GM21423 (cell line): ENCODE measurements at regions not wholly inside any gene's neighbourhood (a gene's known extent, or its start where the extent isn't known, plus 50 kb on each side); places are given as distances from the start of the nearest gene placed in this dataset.
"Not testable (repeated sequence)": the region's sequence is repeated elsewhere in the genome, so short reads cannot be mapped to it uniquely, and the experiment has no call there.

Source experiments
- ATAC-seq: cut with Tn5 transposase; IDR thresholded peaks from one replicate; pipeline ENCODE4 v1.9.1; 2021; ENCODE audit warnings: mild to moderate bottlenecking, moderate library complexity; ENCODE audit not compliant: unreplicated experiment

DNA sequence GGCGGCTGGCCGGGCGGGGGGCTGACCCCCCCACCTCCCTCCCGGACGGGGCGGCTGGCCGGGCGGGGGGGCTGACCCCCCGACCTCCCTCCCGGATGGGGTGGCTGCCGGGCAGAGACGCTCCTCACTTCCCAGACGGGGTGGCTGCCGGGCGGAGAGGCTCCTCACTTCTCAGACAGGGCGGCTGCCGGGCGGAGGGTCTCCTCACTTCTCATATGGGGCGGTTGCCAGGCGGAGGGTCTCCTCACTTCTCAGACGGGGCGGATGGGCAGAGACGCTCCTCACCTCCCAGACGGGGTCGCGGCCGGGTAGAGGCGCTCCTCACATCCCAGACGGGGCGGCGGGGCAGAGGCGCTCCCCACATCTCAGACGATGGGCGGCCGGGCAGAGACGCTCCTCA lies 1025.2 kb upstream of the SEMA6A start:
- ATAC-seq = not testable (repeated sequence)

DNA sequence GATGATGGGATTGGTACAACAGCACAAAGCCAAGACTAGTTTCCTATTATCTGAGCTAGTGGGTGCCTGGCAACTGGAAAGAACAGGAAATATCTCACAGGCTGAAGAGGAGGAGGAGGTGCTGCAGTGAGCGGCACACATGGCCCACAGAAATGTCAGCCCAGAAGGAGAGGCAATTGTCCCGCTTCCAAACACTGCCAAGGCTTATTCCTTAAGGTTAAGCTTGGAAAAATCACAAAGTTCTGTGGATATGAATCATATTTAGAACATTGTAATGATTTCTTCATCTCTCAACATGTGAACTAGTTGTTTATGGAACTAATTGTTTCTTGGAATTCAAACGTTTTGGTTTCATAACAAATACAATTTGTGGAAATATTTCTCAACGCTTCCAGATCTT lies 1019.5 kb upstream of the SEMA6A start:
- ATAC-seq = no peak

DNA sequence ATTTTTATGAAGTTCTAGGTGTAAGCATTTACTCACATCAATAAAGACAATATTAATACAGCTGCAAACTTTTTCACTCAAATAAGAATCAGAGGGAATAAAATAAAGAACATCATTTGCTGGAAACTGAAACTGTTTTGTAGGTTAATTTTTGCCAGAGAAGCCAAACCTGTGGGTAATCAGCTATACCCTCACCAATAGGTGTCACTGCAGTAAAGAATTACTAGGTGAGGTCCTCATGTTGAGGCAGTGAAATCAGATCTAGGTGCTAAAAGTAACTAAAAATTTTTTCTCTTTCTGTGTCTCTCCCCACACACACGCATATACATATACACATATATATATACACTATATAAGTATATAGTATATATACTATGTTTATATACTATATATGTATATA lies 1016.3 kb upstream of the SEMA6A start:
- ATAC-seq = peak; percentile 89

DNA sequence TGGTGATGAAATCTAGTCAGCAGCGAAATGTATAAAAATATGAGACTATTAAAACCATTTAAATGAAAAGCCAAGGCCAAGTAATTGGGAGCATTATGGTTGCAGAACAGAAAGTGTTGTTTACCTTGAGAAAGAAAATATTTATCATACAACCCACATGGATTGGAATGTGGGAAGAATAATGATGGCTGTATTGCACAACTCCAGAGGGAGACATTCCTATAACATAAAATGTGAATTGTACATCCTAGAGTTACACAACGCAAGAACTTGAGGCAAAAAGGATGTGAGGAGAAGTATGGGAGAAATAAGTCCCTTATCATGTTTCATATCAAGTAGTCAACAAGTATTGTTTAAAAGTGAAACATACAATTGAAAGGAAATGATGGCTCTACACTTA lies 1014.0 kb upstream of the SEMA6A start:
- ATAC-seq = no peak

DNA sequence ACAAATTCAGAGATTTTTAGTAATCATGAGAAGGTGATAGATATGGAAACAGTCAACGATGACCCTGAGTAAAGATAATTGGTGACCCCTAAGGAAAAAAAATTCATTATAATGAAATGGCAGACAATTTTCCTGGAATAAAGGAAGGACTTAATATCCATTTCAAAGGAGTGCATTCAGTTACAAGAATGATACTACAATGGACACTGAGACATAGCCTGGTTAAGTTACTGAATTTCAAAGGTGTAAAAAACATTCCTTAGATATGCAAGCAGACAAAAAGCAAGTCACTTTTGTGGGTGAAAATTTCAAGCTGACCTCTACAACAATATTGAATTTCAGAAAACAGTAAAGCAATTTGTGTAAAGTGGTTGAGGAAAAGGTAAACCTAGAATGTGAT lies 1012.5 kb upstream of the SEMA6A start:
- no peak for ATAC-seq

DNA sequence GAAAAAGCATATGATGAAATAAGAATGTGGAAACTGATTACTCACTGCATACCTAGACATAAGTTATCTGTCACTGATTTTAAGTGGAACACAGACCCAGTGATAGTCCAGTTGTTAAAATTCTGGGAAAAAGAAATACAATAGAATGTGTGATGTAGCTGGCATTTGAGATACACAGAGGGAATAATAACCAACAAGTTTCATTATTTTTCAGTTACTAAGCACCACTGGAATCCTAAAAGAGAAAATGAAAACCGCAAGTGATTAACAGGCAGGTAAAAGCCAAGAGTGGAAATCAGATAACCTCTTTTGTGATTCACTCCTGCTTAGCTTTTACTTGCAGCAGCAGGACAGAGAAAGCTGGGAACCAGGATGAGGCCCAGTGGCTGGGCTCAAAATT lies 994.0 kb upstream of the SEMA6A start:
- no peak for ATAC-seq

DNA sequence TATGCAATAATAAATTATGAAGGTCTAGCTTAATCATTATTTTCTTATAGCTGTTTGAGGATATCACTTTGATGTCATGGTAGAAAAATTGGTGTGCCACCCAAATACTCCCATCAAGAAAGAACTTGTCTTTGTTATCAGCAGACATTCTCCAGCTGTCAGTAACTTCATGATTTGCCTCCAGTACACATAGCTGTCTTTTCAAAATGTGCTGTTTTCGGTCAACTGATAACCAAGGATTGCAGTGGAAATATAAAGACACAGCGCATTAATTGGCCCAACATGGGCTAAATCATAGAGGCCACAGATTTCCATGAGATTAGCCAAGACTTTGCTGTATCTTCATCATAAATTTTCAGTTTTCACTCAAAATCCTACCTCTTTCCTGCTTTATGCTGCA lies 993.5 kb upstream of the SEMA6A start:
- no peak for ATAC-seq

DNA sequence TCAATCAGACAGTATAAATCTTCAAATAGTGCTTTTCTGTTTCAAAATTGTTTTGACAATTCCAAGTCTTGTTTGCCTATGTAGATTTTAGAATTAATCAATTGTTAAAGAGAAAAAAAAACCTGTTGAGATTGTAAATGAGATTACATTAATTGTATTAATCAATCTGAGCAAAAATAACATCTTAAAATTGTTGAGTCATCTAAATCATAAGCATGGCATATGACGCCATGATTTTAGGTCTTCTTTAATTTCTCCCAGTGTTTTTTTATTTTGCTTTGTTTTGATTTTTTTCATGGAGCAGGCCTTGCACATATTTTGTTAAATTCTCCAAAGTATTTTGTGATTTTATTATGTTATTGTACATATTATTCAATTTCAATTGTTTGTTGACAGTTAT lies 988.0 kb upstream of the SEMA6A start:
- no peak for ATAC-seq

DNA sequence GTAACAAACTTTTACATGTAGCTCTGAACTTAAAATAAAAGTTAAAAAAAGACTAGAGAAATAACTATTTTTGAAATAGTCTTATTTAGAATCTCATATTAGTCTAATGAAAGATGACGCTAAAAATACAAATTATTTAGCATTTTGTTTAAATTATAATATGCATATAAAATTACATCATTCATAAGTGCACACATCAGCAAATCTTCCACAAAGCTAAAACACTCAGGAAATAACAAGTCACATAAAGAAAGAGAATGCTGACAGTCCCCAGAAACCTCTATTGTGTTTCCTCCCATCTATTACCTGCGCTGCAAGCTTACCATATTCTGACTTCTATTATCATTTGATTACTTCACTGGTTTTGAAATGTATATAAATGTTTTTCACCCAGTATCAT lies 986.9 kb upstream of the SEMA6A start:
- no peak for ATAC-seq

DNA sequence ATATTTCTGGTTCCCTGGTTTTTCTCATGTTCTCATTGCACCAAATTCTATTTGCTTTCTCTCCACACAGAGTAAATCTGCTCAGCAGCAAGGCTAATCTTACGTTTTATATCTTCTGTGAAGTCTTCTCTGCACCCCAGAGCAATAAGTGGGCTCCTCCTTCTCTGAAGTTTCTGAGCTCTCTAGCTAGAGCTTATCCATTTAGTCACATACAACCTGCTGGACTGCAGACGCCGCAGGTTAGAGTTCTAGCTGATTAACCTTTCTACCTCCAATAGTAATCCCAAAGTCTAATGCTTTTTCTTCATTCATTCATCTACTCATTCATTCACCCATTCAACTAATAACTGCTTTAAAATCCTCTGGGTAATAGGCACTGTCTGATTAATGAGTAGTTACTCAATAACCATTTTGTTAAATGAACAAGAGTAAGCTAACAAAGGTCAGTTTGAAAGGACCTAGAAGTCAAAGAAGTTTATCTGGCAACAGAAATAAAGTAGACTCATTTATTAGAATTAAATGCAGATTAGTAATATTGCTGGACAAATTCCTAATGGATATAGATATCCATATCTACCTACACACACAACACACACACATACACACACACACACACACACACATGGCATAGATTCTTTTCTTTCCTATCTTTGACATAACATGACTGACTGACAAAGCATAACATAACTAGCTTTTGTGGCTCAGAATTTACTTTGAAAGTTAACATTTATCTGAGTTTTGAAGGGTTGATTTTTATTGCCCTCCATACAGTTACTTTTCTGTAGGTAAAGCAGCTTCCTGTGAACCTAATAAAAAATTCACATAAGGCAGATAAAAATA lies 984.6 kb upstream of the SEMA6A start:
- ATAC-seq = no peak

DNA sequence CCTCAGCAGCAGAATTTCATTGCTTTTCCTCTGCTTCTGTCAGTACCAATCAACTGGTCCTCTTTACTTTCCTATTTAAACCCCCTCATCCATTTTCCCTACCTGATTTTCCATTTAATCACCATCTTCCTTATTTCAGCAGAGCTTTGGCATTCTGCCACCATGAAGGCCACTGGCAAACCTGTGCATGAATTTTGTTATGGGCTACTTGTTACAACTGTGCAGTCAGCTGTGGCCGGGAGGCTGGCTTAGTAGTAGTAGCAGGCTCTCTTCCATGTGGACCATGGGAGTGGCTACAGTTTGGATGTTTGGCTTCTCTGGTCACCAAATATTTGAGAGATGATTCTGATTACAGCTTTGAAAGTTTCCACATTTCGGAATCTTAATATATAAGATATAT lies 976.6 kb upstream of the SEMA6A start:
- ATAC-seq = no peak

DNA sequence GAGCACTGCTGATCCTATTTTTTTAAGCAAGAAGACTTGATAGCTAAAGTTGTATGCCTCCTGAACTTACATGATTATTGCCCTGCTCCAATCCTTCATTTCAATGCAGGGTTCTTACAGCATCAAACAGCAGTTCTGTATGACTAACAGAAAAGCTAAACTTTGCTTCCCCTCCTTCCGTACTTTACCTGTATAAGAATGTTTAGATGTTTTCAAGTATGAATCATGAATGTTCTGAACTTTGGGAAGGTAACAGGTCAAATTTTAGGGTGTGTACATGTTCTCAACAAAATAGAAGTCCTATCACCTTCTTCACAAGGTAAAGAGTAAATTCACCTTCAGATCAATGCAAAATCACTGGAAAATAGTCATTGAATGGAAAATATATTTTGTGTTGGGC lies 972.6 kb upstream of the SEMA6A start:
- ATAC-seq = no peak

DNA sequence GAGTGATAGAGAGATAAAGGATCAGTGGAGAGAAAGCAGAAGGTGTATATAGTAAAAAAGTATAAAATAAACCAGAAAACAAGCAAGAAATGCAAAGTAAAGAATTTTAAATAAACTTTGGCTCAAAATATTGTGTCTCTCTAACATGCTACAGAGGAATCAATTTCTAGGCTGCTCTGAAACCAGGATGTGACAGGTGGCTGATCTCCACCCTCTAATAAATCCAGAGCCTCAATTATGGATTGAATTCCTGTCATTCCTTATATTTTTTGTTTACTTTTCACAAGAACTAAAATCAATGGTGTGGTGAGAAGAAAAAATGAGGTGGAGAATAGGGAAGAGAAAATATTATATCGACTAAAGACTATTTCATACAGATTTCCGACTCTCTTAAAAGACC lies 965.1 kb upstream of the SEMA6A start:
- ATAC-seq = no peak

DNA sequence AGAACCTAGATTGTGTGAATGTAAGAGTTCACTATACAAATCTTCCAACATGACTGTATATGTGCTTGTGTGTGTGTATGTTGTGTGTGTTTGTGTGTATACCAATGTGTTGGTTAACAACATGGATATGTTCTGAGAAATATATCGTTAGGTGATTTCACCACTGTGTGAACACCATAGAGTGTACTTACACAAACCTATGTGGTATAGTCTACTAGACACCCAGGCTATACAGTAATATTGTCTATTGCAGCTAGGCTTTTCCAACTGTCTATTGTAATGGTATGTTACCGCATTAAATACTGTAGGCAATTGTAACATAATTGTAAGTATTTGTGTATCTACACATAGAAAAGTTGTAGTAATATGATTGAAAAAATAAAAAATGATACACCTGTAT lies 959.2 kb upstream of the SEMA6A start:
- no peak for ATAC-seq

DNA sequence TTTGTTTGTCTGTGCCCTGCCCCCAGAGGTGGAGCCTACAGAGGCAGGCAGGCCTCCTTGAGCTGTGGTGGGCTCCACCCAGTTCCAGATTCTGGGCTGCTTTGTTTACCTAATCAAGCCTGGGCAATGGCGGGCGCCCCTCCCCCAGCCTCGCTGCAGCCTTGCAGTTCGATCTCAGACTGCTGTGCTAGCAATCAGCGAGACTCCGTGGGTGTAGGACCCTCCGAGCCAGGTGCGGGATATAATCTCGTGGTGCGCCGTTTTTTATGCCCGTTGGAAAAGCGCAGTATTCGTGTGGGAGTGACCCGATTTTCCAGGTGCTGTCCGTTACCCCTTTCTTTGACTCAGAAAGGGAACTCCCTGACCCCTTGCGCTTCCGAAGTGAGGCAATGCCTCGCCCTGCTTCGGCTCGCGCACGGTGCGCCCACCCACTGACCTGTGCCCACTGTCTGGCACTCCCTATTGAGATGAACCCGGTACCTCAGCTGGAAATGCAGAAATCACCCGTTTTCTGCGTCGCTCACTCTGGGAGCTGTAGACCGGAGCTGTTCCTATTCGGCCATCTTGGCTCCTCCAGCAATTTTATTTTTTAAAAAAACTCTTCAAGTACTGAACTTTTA lies 958.5 kb upstream of the SEMA6A start:
- not testable (repeated sequence) for ATAC-seq

DNA sequence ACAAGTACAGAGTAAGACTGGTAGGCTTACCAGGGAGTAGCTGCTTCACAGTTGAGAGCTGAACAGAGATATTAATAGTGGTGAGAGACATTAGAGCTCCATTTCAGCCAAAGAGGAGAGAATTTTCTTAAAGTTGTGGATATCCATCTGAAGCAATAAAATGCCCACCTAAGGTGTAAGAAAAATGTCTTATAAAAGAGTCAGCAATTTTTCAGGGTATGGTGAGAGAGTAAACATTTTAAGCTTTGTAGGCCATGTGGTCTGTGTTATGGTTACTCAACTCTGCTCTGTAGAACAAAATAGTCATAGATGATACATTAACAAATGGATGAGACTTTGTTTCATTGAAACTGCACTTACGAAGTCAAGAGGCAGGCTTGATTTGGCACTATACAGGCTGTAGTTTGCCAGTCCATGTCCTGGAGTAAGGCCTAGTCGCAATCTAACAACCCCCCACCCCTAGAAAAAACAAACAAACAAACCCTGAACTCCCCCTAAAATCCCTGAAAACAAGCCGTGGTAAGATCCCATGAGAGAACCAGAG lies 945.4 kb upstream of the SEMA6A start:
- no peak for ATAC-seq

DNA sequence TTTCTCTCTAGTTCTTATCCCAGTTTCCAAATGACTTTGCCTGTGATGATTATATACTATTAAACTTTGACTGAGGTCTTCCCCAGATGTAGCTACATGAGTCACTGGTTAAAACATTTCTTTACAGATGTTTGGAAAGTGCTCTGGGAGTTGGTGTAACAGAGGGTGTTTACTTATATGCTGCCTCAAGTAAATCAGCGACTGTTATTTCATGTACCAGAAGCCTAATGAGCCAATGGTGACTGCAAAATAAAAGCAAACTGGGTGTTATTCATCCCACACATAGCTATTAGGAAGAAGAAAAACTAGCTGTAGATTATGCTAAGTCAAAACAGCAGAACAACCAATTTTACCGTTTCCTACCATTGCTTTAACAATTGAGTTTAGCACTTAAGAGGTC lies 929.7 kb upstream of the SEMA6A start:
- no peak for ATAC-seq

DNA sequence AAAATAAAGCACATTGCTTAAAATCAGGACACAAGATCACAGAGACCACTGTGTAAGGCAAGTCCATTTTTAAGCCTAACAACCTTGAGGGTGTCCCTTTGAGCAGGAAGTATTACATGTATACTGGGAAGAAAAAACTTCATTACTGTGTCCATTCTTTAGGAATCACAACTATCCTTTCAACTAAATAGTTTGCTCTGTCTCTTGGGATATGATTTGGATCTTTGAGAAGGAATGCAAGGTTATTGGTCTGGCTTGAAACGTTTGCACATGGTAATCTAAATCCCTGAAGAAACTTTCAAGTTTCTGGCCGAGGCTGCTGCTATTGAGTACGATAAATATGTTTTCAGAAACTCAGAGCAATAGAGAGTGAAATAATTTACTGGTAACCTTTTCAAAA lies 923.0 kb upstream of the SEMA6A start:
- ATAC-seq = no peak

DNA sequence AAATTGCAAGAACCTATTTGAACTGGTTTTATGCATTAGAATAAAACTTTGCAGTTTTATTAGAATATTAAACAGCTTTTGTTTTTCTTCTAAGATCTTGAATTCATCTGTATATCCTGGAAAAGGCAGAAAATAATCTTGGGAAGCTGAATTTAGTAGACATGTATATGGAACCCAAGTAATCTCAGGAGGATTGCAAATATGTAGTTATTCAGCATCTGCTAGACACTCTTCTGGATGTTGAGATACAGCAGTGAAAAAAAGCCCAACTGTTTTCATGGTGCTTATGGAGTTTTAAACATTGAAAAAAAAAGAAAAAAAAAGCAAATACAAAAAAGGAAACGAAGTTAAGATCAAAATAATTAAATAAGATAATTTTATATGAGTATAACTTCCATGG lies 922.2 kb upstream of the SEMA6A start:
- no peak for ATAC-seq

DNA sequence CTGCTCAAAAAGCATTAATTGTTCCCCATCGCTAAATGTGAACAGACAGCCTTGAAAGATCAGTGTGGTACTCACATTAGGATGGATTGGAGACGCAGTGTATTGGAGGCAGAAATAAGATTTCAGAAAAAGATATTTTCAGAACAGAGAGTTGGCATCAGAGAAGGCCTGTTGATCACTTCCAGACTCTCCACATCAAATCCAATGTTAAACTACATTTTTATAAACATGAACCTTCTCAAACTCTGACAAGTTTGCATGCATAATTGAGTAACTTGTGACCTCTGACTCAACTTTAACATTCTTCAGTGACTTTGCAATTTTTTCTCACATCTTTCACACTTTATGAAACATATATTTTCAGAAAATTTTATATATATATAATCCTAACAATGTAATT lies 919.6 kb upstream of the SEMA6A start:
- no peak for ATAC-seq

DNA sequence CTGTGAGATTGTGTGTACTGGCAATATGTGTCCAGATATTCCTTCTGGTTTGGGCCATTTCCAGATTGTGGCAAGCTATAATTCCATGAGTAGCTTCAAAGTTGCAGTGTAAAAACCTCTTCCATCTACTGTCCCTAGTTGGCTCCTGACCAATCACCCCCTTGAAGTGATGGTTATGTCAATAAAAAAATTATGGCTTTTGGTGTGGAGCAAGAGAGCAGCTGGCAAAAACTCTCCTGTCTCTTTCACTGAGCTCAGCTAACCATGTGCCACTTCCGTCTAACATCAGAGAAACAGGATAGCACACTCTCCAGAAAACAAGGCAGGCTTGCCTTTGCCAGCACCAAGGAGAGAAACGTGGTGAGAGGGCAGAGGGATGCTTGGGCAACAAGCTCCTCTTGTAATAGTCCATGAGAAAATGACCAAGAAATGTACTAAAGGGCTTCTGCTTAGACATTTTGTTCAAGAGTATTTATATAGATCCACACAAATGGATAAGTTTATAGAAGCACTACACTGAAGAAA lies 914.4 kb upstream of the SEMA6A start:
- no peak for ATAC-seq

DNA sequence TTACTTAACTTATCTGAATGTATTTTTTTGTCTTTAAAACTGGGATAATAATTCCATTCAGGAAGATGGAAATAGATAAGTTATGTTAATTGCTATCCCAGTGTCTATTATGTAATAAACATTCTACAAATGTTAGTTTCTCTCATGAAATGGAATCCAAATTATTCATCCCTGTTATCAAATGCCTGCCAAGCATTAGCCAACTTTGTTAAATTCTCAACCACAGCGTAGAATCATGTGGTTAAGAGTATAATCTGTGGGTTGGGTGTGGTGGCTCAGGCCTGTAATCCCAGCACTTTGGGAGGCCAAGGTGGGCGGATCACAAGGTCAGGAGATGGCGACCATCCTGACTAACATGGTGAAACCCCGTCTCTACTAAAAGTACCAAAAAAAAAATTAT lies 912.9 kb upstream of the SEMA6A start:
- ATAC-seq = no peak
